ENCODE measurements at regions not wholly inside any gene's neighbourhood (a gene's known extent, or its start where the extent isn't known, plus 50 kb on each side); places are given as distances from the start of the nearest gene placed in this dataset.

GRCh38 chr1:187629075-187629474 is 800.3 kb downstream of the PLA2G4A start:
- Histone ChIP-seq H3K27me3 (ENCODE audit: control insufficient read depth, insufficient read depth, low read length) (no peaks in the 10 kb centered on the region), H3K9me3 (ENCODE audit: control insufficient read depth in 2 of 3, insufficient read depth in 1 of 3, low read length in 3 of 3) (peaks cover 0 to 14% (median 2%) of the 10 kb centered on the region in 3 donors), H3K4me1 (ENCODE audit: control insufficient read depth in 2 of 3, insufficient read depth in 2 of 3, low read depth in 1 of 3, low read length in 3 of 3) (no peaks in the 10 kb centered on the region), H3K36me3 (ENCODE audit: control insufficient read depth in 2 of 3, insufficient read depth in 3 of 3, low read length in 3 of 3) (no peaks in the 10 kb centered on the region), H3K27ac (ENCODE audit: low read depth in 2 of 2, low read length in 2 of 2) (no peak overlapping the region), H3K9ac (ENCODE audit: low read length in 3 of 3) (no peak overlapping the region), H3K4me3 (ENCODE audit: low read length in 3 of 3) (no peak overlapping the region)
- no peak for DNase-seq
- TF ChIP-seq, protein P1, sequence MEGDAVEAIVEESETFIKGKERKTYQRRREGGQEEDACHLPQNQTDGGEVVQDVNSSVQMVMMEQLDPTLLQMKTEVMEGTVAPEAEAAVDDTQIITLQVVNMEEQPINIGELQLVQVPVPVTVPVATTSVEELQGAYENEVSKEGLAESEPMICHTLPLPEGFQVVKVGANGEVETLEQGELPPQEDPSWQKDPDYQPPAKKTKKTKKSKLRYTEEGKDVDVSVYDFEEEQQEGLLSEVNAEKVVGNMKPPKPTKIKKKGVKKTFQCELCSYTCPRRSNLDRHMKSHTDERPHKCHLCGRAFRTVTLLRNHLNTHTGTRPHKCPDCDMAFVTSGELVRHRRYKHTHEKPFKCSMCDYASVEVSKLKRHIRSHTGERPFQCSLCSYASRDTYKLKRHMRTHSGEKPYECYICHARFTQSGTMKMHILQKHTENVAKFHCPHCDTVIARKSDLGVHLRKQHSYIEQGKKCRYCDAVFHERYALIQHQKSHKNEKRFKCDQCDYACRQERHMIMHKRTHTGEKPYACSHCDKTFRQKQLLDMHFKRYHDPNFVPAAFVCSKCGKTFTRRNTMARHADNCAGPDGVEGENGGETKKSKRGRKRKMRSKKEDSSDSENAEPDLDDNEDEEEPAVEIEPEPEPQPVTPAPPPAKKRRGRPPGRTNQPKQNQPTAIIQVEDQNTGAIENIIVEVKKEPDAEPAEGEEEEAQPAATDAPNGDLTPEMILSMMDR (IDR thresholded peaks at IDR 0.05; ENCODE audit: borderline replicate concordance, extremely low read depth, insufficient read depth), result no peak
- intact Hi-C loops (cut with DNase I), result no loop called here
- no peak for FAIRE-seq

DNA sequence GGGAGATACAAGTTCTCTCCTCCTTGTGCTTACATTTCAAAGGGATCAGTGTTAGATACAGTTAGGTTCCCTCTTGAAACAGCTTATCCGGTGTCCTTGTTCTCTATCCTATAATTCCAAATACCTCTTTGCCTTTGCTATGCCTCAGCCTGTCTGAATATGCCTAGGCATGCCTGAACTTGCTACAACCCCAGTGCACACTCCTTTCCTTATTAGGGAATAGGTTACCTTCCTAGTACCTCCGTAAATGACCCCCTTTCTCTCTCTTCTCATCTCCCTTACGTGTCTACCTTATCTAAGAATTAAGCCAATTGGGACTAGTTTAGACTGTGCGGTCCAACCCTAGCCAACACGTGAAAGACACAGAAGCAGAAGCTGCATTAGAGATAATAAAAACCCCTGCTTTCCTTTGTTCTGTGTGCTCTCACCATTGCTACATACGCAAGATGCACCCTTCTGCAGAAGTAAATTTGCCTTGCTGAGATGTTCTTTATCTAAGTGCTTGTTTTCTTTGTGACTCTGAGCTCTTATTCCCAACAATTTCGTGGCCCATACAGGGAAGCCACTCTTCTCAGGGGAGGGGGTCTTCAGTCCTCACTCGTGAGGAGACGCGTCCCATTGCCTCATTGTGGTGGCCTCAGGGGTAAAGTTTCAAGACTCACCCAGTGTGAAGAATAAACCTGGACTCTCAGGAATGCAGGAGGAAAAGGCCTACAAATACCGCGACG is 802.1 kb downstream of the PLA2G4A start:
- Histone ChIP-seq H3K4me3 (ENCODE audit: low read length in 3 of 3) (no peak overlapping the region), H3K9me3 (ENCODE audit: control insufficient read depth in 2 of 3, insufficient read depth in 1 of 3, low read length in 3 of 3) (peaks cover 0 to 14% (median 2%) of the 10 kb centered on the region in 3 donors), H3K36me3 (ENCODE audit: control insufficient read depth in 2 of 3, insufficient read depth in 3 of 3, low read length in 3 of 3) (no peaks in the 10 kb centered on the region), H3K27ac (ENCODE audit: low read depth in 2 of 2, low read length in 2 of 2) (no peak overlapping the region), H3K27me3 (ENCODE audit: control insufficient read depth, insufficient read depth, low read length) (no peaks in the 10 kb centered on the region), H3K9ac (ENCODE audit: low read length in 3 of 3) (no peak overlapping the region), H3K4me1 (ENCODE audit: control insufficient read depth in 2 of 3, insufficient read depth in 2 of 3, low read depth in 1 of 3, low read length in 3 of 3) (no peaks in the 10 kb centered on the region)
- intact Hi-C loops (cut with DNase I), result no loop called here
- DNase-seq (no peak), FAIRE-seq (no peak)
- TF ChIP-seq, protein P1 (IDR thresholded peaks at IDR 0.05; ENCODE audit: borderline replicate concordance, extremely low read depth, insufficient read depth), result no peak

DNA sequence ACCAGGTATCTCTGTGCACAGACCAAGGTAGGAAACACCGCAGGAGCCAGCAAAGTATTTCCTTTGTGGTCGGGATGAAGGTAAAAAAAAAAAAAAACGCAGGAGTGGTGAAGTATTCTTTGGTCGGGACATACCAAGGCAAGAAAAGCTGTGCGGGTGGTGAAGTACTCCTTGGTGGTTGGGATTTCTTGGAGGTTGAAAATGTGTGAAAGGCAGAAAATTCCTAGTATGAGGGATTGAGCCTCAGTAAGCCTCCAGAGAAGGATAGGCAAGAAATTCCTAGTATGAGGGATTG is 802.6 kb downstream of the PLA2G4A start:
- Histone ChIP-seq H3K36me3 (ENCODE audit: control insufficient read depth in 2 of 3, insufficient read depth in 3 of 3, low read length in 3 of 3) (no peaks in the 10 kb centered on the region), H3K27me3 (ENCODE audit: control insufficient read depth, insufficient read depth, low read length) (no peaks in the 10 kb centered on the region), H3K9me3 (ENCODE audit: control insufficient read depth in 2 of 3, insufficient read depth in 1 of 3, low read length in 3 of 3) (peaks cover 0 to 14% (median 2%) of the 10 kb centered on the region in 3 donors), H3K27ac (ENCODE audit: low read depth in 2 of 2, low read length in 2 of 2) (no peak overlapping the region), H3K9ac (ENCODE audit: low read length in 3 of 3) (no peak overlapping the region), H3K4me3 (ENCODE audit: low read length in 3 of 3) (no peak overlapping the region), H3K4me1 (ENCODE audit: control insufficient read depth in 2 of 3, insufficient read depth in 2 of 3, low read depth in 1 of 3, low read length in 3 of 3) (no peaks in the 10 kb centered on the region)
- intact Hi-C loops (cut with DNase I), result no loop called here
- TF ChIP-seq, protein P1 (IDR thresholded peaks at IDR 0.05; ENCODE audit: borderline replicate concordance, extremely low read depth, insufficient read depth), result no peak
- no peak for FAIRE-seq
- no peak for DNase-seq

DNA sequence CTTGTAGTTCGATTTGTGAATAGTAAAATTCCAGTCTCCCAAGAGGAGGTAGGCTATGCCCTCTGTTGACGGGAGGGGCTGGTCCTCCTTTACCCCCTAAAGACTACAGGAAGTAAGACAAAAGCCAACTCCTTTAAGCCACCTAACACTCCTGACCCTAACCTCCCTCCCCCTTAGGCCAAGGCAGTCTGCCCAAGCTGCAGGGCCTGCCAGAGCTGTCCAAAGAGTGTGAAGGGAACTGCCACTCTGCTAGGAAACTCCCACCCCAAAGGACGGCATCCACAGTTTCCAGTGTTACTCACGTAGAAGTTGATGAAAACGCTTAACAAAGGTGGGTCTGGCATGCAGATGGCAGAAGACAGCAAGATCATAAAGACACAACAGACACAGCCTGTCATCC is 803.2 kb downstream of the PLA2G4A start:
- Histone ChIP-seq H3K4me3 (ENCODE audit: low read length in 3 of 3) (no peak overlapping the region), H3K27ac (ENCODE audit: low read depth in 2 of 2, low read length in 2 of 2) (no peak overlapping the region), H3K36me3 (ENCODE audit: control insufficient read depth in 2 of 3, insufficient read depth in 3 of 3, low read length in 3 of 3) (no peaks in the 10 kb centered on the region), H3K27me3 (ENCODE audit: control insufficient read depth, insufficient read depth, low read length) (no peaks in the 10 kb centered on the region), H3K9me3 (ENCODE audit: control insufficient read depth in 2 of 3, insufficient read depth in 1 of 3, low read length in 3 of 3) (peaks cover 0 to 14% (median 2%) of the 10 kb centered on the region in 3 donors), H3K9ac (ENCODE audit: low read length in 3 of 3) (no peak overlapping the region), H3K4me1 (ENCODE audit: control insufficient read depth in 2 of 3, insufficient read depth in 2 of 3, low read depth in 1 of 3, low read length in 3 of 3) (no peaks in the 10 kb centered on the region)
- TF ChIP-seq, protein P1 (IDR thresholded peaks at IDR 0.05; ENCODE audit: borderline replicate concordance, extremely low read depth, insufficient read depth), result no peak
- intact Hi-C loops (cut with DNase I), result no loop called here
- FAIRE-seq (no peak), DNase-seq (no peak)
